GM23248 (cell line): ENCODE measurements at regions not wholly inside any gene's neighbourhood (a gene's known extent, or its start where the extent isn't known, plus 50 kb on each side); places are given as distances from the start of the nearest gene placed in this dataset.

Experiments used
- DNase-seq: peaks from one replicate; pipeline ENCODE4 v3.0.0-alpha.2; 2015
- H2AFZ ChIP-seq: fragments of 200-600 bp; sonication (generic); 2 replicates; pipeline ENCODE4 v1.6.1; 2016; ENCODE audit warnings: antibody characterized with exemption
- H3F3A ChIP-seq: fragments of 200-600 bp; sonication (generic); 2 replicates; pipeline ENCODE4 v1.6.1; 2016; ENCODE audit warnings: mild to moderate bottlenecking, antibody characterized with exemption, mixed run types; ENCODE audit not compliant: insufficient read depth
- H3K27ac ChIP-seq: fragments of 200-600 bp; sonication (generic); 2 replicates; pipeline ENCODE4 v1.5.1; 2016; ENCODE audit warnings: mild to moderate bottlenecking
- H3K27me3 ChIP-seq: fragments of 200-600 bp; sonication (generic); replicated peaks from 2 replicates; pipeline ENCODE4 v1.6.1; 2016; ENCODE audit warnings: mild to moderate bottlenecking; ENCODE audit not compliant: insufficient read depth
- H3K36me3 ChIP-seq: fragments of 200-600 bp; sonication (generic); 2 replicates; pipeline ENCODE4 v1.6.1; 2016; ENCODE audit warnings: low read depth, mild to moderate bottlenecking
- H3K4me1 ChIP-seq: fragments of 200-600 bp; sonication (generic); 2 replicates; pipeline ENCODE4 v1.6.1; 2016; ENCODE audit warnings: mild to moderate bottlenecking; ENCODE audit not compliant: insufficient read depth
- H3K4me2 ChIP-seq: fragments of 200-600 bp; sonication (generic); one replicate; pipeline ENCODE4 v1.6.1; 2016; ENCODE audit warnings: mild to moderate bottlenecking; ENCODE audit not compliant: unreplicated experiment
- H3K4me3 ChIP-seq: fragments of 200-600 bp; sonication (generic); 2 replicates; pipeline ENCODE4 v1.5.1; 2016; ENCODE audit warnings: mild to moderate bottlenecking
- H3K79me2 ChIP-seq: fragments of 200-600 bp; sonication (generic); 2 replicates; pipeline ENCODE4 v1.6.1; 2016; ENCODE audit warnings: mild to moderate bottlenecking; ENCODE audit not compliant: insufficient read depth
- H3K9ac ChIP-seq: fragments of 200-600 bp; sonication (generic); 2 replicates; pipeline ENCODE4 v1.6.1; 2016; ENCODE audit warnings: mild to moderate bottlenecking
- H3K9me2 ChIP-seq: fragments of 200-600 bp; sonication (generic); 2 replicates; pipeline ENCODE4 v1.6.1; 2016; ENCODE audit warnings: mixed run types, mild to moderate bottlenecking, moderate library complexity; ENCODE audit not compliant: insufficient read depth
- H3K9me3 ChIP-seq: fragments of 200-600 bp; sonication (generic); one replicate; pipeline ENCODE4 v1.6.1; 2017; ENCODE audit warnings: low read depth
- H4K20me1 ChIP-seq: fragments of 200-600 bp; sonication (generic); 2 replicates; pipeline ENCODE4 v1.6.0; 2016; ENCODE audit not compliant: insufficient read depth
- EZH2 ChIP-seq: fragments of 200-600 bp; sonication (generic); IDR thresholded peaks from 2 replicates; pipeline ENCODE4 v1.6.1; 2018; ENCODE audit warnings: antibody characterized with exemption, mild to moderate bottlenecking; ENCODE audit not compliant: insufficient read depth, poor library complexity, severe bottlenecking
- EZH2phosphoT487 ChIP-seq: fragments of 200-600 bp; sonication (generic); IDR thresholded peaks from 2 replicates; pipeline ENCODE4 v1.6.1; 2018; ENCODE audit warnings: antibody characterized with exemption, moderate library complexity, mild to moderate bottlenecking, low read depth; ENCODE audit not compliant: insufficient read depth
- WGBS, 2 experiments: methylation state at CpG; one replicate each; pipeline ENCODE4 v1.1.6; 2015 to 2017; ENCODE audit warnings: low lambda C conversion rate in 2 of 2, low coverage in 1 of 2; ENCODE audit errors: missing lambda C conversion rate in 2 of 2; 5-methylcytosine and 5-hydroxymethylcytosine counted together
- in situ Hi-C: fragments of 300-500 bp; cut with MboI; formaldehyde crosslinking; loops from 2 replicates; pipeline ENCODE4 v1.15.0; 2020

DNA sequence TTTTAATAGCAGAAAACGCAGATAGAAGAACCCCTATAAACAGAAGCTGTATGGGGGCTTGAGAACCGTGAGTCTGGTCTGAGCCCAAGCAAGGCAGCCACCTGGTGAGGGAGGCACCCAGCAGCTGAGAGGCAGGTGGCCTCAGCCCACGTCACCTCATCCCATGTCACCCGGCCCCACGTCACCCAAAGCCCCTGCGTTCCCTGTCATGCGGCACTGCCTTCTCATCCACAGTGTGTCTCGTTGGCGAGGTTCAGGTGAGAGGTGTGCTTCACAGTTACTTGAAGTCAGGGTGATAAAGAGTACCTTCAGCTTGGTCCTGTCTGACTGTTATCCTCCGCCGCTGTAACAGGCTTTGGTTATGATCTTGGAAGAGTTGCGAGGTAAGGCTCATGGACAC is 80.6 kb upstream of the IRX4 start:
- Histone ChIP-seq H3K4me2 (no peak overlapping the region), H3K4me1 (no peaks in the 10 kb centered on the region), H4K20me1 (no peaks in the 10 kb centered on the region), H3K27me3 (no peaks in the 10 kb centered on the region), H3K36me3 (no peaks in the 10 kb centered on the region), H3K9ac (no peak overlapping the region), H3F3A (no peaks in the 10 kb centered on the region), H3K79me2 (no peaks in the 10 kb centered on the region), H3K4me3 (no peak overlapping the region), H3K9me2 (no peaks in the 10 kb centered on the region), H2AFZ (no peak overlapping the region), H3K9me3 (no peaks in the 10 kb centered on the region), H3K27ac (no peak overlapping the region)
- no peak for TF ChIP-seq EZH2phosphoT487
- TF ChIP-seq EZH2 = no peak
- WGBS, 2 experiments = 55 to 56% methylated on average over 12 of the region's 12 CpGs
- no peak for DNase-seq
- in situ Hi-C loops = no loop called here

DNA sequence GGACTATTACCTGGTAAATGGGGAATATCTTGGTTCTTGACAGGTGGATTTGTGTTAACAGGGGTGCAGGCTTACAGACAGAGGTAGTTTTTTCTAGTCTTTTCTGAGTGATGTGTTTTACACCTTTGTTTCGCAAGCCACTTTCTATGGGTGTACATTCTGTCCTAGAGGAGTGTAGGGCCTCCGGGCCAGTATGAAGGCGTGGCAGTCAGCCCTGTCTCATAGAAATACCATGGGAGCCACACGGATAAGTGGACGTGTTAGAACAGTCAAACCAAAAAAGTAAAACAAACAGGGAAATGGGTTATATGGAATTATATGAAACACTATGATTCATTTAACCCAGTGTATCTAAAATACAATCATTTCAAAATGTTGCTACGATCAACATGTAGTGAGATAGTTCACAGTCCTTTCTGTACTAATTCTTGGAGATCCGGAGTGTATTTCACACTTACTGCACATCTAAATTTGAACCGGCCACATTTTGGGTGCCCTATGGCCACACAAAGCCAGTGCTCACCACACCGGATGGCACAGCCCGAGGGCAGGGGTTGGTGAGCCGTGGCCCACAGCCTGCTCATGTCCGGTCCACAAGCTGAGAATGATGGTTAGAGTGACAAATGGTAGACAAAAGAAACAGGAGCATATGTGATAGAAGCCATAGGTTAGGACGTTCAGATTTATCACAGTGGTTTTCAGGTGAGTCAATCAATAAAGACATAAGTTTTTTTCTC is 80.1 kb upstream of the IRX4 start:
- Histone ChIP-seq H3K27ac (no peak overlapping the region), H3K27me3 (no peaks in the 10 kb centered on the region), H3F3A (no peaks in the 10 kb centered on the region), H3K4me3 (no peak overlapping the region), H3K4me1 (no peaks in the 10 kb centered on the region), H3K9me3 (no peaks in the 10 kb centered on the region), H3K79me2 (no peaks in the 10 kb centered on the region), H3K36me3 (no peaks in the 10 kb centered on the region), H3K4me2 (no peak overlapping the region), H3K9me2 (no peaks in the 10 kb centered on the region), H4K20me1 (no peaks in the 10 kb centered on the region), H3K9ac (no peak overlapping the region), H2AFZ (no peak overlapping the region)
- DNase-seq = no peak
- in situ Hi-C loops = no loop called here
- TF ChIP-seq EZH2phosphoT487 = no peak
- TF ChIP-seq EZH2 = no peak
- 52 to 54% methylated on average over 13 of the region's 13 CpGs for WGBS, 2 experiments

GRCh38 chr5:1961952-1962595 is 79.3 kb upstream of the IRX4 start:
- no peaks in the 10 kb centered on the region for H3K79me2 ChIP-seq
- no peaks in the 10 kb centered on the region for H3K27me3 ChIP-seq
- H3K4me1 ChIP-seq = no peaks in the 10 kb centered on the region
- no peak overlapping the region for H2AFZ ChIP-seq
- H4K20me1 ChIP-seq = no peaks in the 10 kb centered on the region
- no peaks in the 10 kb centered on the region for H3K9me3 ChIP-seq
- no peak overlapping the region for H3K27ac ChIP-seq
- H3K4me2 ChIP-seq = no peak overlapping the region
- no peak overlapping the region for H3K9ac ChIP-seq
- H3K9me2 ChIP-seq = no peaks in the 10 kb centered on the region
- H3K4me3 ChIP-seq = no peak overlapping the region
- in situ Hi-C loops = no loop called here
- no peak for TF ChIP-seq EZH2
- TF ChIP-seq EZH2phosphoT487 = no peak
- 65% methylated on average over 25 of the region's 25 CpGs for WGBS, 2 experiments
- no peak for DNase-seq
- H3F3A ChIP-seq = no peaks in the 10 kb centered on the region
- no peaks in the 10 kb centered on the region for H3K36me3 ChIP-seq

- WGBS, 2 experiments = 51% methylated on average over 13 to 14 of the region's 14 CpGs
- DNase-seq = no peak
- in situ Hi-C loops = no loop called here
Observed at GRCh38 chr5:1961304-1961946, 78.7 kb upstream of the IRX4 start.

More at GRCh38 chr5:1961304-1961946, 78.7 kb upstream of the IRX4 start:
- H3K79me2 ChIP-seq = no peaks in the 10 kb centered on the region
- no peaks in the 10 kb centered on the region for H3F3A ChIP-seq
- H4K20me1 ChIP-seq = no peaks in the 10 kb centered on the region
- no peak overlapping the region for H3K4me3 ChIP-seq
- TF ChIP-seq EZH2 (no peak), EZH2phosphoT487 (no peak)
- H3K36me3 ChIP-seq = no peaks in the 10 kb centered on the region
- no peaks in the 10 kb centered on the region for H3K9me2 ChIP-seq
- H3K4me1 ChIP-seq = no peaks in the 10 kb centered on the region
- H2AFZ ChIP-seq = no peak overlapping the region
- H3K27ac ChIP-seq = no peak overlapping the region
- no peaks in the 10 kb centered on the region for H3K9me3 ChIP-seq
- H3K27me3 ChIP-seq = no peaks in the 10 kb centered on the region
- H3K4me2 ChIP-seq = no peak overlapping the region
- H3K9ac ChIP-seq = no peak overlapping the region
